ENCODE measurements at regions not wholly inside any gene's neighbourhood (a gene's known extent, or its start where the extent isn't known, plus 50 kb on each side); places are given as distances from the start of the nearest gene placed in this dataset.

GRCh38 chr2:30037016-30037415, 109.8 kb upstream of the YPEL5 start:
- H3K36me3 Mint-ChIP-seq = no peaks in the 10 kb centered on the region
- H3K4me3 Mint-ChIP-seq = no peak overlapping the region
- H3K4me1 Mint-ChIP-seq (ENCODE audit: unreplicated experiment) = peaks cover 6% of the 10 kb centered on the region
- no peaks in the 10 kb centered on the region for H3K9me3 Mint-ChIP-seq
- DNase-seq (ENCODE audit: extremely low spot score, unreplicated experiment) = no peak
- H3K27ac Mint-ChIP-seq = no peak overlapping the region
- no peak for TF ChIP-seq CTCF (conservative IDR thresholded peaks at IDR 0.05)
- no peaks in the 10 kb centered on the region for H3K27me3 Mint-ChIP-seq

DNA sequence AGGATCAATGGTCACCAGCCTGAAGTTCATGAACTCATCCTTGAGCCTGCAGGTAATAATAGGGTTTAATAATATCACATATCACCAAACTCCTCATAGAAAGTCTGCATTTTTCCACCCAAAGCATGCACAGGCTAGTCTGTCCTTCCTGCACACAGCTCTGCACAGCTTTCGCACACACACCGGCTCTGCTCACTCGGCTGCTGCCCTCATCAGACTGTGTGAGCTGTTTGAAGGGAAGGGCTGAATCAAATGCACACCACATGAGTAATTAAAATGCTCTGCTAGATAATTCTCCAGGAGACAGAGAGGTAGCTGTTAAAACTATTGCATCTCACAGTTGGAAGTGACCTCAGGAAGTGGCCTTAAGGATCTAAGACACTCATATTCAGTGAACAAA, 108.4 kb upstream of the YPEL5 start:
- H3K4me3 Mint-ChIP-seq = no peak overlapping the region
- H3K27me3 Mint-ChIP-seq = no peaks in the 10 kb centered on the region
- peak overlapping the region; percentile 1 for H3K27ac Mint-ChIP-seq
- TF ChIP-seq CTCF (conservative IDR thresholded peaks at IDR 0.05) = no peak
- H3K4me1 Mint-ChIP-seq (ENCODE audit: unreplicated experiment) = peaks cover 6% of the 10 kb centered on the region
- H3K9me3 Mint-ChIP-seq = no peaks in the 10 kb centered on the region
- H3K36me3 Mint-ChIP-seq = no peaks in the 10 kb centered on the region
- no peak for DNase-seq (ENCODE audit: extremely low spot score, unreplicated experiment)

DNA sequence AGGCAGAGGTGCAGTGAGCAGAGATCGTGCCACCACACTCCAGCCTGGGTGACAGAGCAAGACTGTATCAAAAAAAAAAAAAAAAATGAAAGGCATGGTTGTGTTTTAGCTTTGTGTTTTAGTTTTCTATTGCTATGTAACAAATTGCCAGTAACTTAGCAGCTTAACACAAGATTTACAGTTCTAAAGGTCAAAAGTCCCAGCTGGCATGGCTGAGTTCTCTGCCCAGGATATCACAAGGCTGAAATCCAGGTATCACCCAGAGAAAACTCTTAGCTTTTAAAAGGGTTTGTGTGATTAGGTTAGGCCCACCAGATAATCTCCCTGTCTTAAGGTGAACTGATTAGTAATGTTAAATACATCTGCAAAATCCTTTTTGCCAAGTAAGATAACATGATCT, 107.7 kb upstream of the YPEL5 start:
- peaks cover 6% of the 10 kb centered on the region for H3K4me1 Mint-ChIP-seq (ENCODE audit: unreplicated experiment)
- H3K9me3 Mint-ChIP-seq = no peaks in the 10 kb centered on the region
- no peak for TF ChIP-seq CTCF (conservative IDR thresholded peaks at IDR 0.05)
- H3K4me3 Mint-ChIP-seq = no peak overlapping the region
- H3K27ac Mint-ChIP-seq = no peak overlapping the region
- no peak for DNase-seq (ENCODE audit: extremely low spot score, unreplicated experiment)
- H3K27me3 Mint-ChIP-seq = no peaks in the 10 kb centered on the region
- no peaks in the 10 kb centered on the region for H3K36me3 Mint-ChIP-seq

- Mint-ChIP-seq H3K27ac (no peak overlapping the region), H3K4me1 (ENCODE audit: unreplicated experiment) (peaks cover 6% of the 10 kb centered on the region), H3K27me3 (no peaks in the 10 kb centered on the region), H3K36me3 (no peaks in the 10 kb centered on the region), H3K9me3 (no peaks in the 10 kb centered on the region), H3K4me3 (no peak overlapping the region)
- DNase-seq (ENCODE audit: extremely low spot score, unreplicated experiment) = no peak
- TF ChIP-seq CTCF (conservative IDR thresholded peaks at IDR 0.05) = no peak
These were observed 106.7 kb upstream of the YPEL5 start for GRCh38 chr2:30040147-30040546.

- H3K4me3 Mint-ChIP-seq = no peak overlapping the region
- H3K27ac Mint-ChIP-seq = no peak overlapping the region
- DNase-seq (ENCODE audit: extremely low spot score, unreplicated experiment) = no peak
- peaks cover 6% of the 10 kb centered on the region for H3K4me1 Mint-ChIP-seq (ENCODE audit: unreplicated experiment)
- no peak for TF ChIP-seq CTCF (conservative IDR thresholded peaks at IDR 0.05)
- no peaks in the 10 kb centered on the region for H3K36me3 Mint-ChIP-seq
- no peaks in the 10 kb centered on the region for H3K27me3 Mint-ChIP-seq
- H3K9me3 Mint-ChIP-seq = no peaks in the 10 kb centered on the region
These were observed 104.9 kb upstream of the YPEL5 start for GRCh38 chr2:30041884-30042283.

GRCh38 chr2:30046396-30046795, 100.4 kb upstream of the YPEL5 start:
- no peak for DNase-seq (ENCODE audit: extremely low spot score, unreplicated experiment)
- Mint-ChIP-seq H3K9me3 (no peaks in the 10 kb centered on the region), H3K4me3 (no peak overlapping the region), H3K27ac (peak overlapping the region; percentile 75), H3K36me3 (no peaks in the 10 kb centered on the region), H3K27me3 (no peaks in the 10 kb centered on the region), H3K4me1 (ENCODE audit: unreplicated experiment) (no peaks in the 10 kb centered on the region)
- no peak for TF ChIP-seq CTCF (conservative IDR thresholded peaks at IDR 0.05)
